ENCODE measurements at regions not wholly inside any gene's neighbourhood (a gene's known extent, or its start where the extent isn't known, plus 50 kb on each side); places are given as distances from the start of the nearest gene placed in this dataset.

- no peak for TF ChIP-seq CTCF (IDR thresholded peaks at IDR 0.05; ENCODE audit: borderline replicate concordance)
- Histone ChIP-seq H3K36me3 (no peaks in the 10 kb centered on the region), H3K9me3 (replicated peaks) (peaks cover 9% of the 10 kb centered on the region), H3K4me1 (no peaks in the 10 kb centered on the region), H3K4me3 (no peak overlapping the region), H3K27ac (replicated peaks) (no peak overlapping the region), H3K27me3 (ENCODE audit: low read depth) (no peaks in the 10 kb centered on the region)
- intact Hi-C loops (cut with micrococcal nuclease) = no loop called here
- DNase-seq = no peak
These were observed 1469.8 kb upstream of the C9orf72 start for GRCh38 chr9:29043072-29043471.

DNA sequence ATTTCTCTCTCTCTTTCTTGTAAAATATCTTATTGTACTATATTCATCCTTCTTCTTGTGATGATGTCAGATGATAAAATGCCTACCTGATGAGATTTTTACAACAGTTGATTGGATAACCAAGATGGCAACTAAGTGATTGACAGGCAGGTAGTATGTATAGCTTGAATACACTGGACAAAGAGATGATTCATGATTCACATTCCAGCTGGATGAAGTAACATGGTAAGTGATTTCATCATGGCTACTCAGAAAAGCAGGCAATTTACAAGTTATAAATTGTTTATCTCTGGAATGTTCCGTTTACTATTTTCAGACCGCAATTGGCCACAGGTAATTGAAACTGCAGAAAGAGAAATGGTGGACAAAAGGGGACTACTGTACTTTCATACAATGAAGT, 1471.7 kb upstream of the C9orf72 start:
- H3K4me1 ChIP-seq = no peaks in the 10 kb centered on the region
- H3K27me3 ChIP-seq (ENCODE audit: low read depth) = no peaks in the 10 kb centered on the region
- no peak for DNase-seq
- intact Hi-C loops (cut with micrococcal nuclease) = no loop called here
- no peak overlapping the region for H3K4me3 ChIP-seq
- no peaks in the 10 kb centered on the region for H3K36me3 ChIP-seq
- no peak for TF ChIP-seq CTCF (IDR thresholded peaks at IDR 0.05; ENCODE audit: borderline replicate concordance)
- no peak overlapping the region for H3K27ac ChIP-seq (replicated peaks)
- H3K9me3 ChIP-seq (replicated peaks) = peaks cover 14% of the 10 kb centered on the region

DNA sequence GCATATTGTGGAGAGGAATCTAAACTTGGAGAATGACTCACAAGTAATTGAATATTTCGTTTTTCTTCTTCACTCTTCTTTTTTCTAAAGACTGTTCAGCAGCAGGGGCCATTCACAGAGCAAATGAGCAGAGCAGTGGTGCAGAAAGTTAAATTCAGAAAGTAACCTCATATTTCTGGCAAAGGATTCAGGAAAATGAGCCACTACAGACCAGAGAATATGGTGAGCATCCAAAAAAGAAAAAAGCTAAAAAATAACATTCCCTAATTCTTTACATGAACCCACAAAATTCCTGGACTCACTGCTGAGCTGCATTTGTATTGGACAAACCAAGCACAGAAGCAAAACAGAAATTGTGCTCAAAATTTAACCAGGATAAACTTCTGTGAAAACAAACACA, 1486.8 kb upstream of the C9orf72 start:
- no peak for DNase-seq
- no peaks in the 10 kb centered on the region for H3K27me3 ChIP-seq (ENCODE audit: low read depth)
- peaks cover 7% of the 10 kb centered on the region for H3K9me3 ChIP-seq (replicated peaks)
- no peak for TF ChIP-seq CTCF (IDR thresholded peaks at IDR 0.05; ENCODE audit: borderline replicate concordance)
- intact Hi-C loops (cut with micrococcal nuclease) = no loop called here
- H3K27ac ChIP-seq (replicated peaks) = no peak overlapping the region
- no peaks in the 10 kb centered on the region for H3K4me1 ChIP-seq
- H3K36me3 ChIP-seq = no peaks in the 10 kb centered on the region
- H3K4me3 ChIP-seq = no peak overlapping the region

- Histone ChIP-seq H3K27ac (replicated peaks) (no peak overlapping the region), H3K9me3 (replicated peaks) (peaks cover 6% of the 10 kb centered on the region), H3K4me3 (no peak overlapping the region), H3K27me3 (ENCODE audit: low read depth) (no peaks in the 10 kb centered on the region), H3K4me1 (no peaks in the 10 kb centered on the region), H3K36me3 (no peaks in the 10 kb centered on the region)
- TF ChIP-seq CTCF (IDR thresholded peaks at IDR 0.05; ENCODE audit: borderline replicate concordance) = no peak
- intact Hi-C loops (cut with micrococcal nuclease) = no loop called here
- no peak for DNase-seq
These were observed 1489.2 kb upstream of the C9orf72 start for GRCh38 chr9:29062446-29062845.

DNA sequence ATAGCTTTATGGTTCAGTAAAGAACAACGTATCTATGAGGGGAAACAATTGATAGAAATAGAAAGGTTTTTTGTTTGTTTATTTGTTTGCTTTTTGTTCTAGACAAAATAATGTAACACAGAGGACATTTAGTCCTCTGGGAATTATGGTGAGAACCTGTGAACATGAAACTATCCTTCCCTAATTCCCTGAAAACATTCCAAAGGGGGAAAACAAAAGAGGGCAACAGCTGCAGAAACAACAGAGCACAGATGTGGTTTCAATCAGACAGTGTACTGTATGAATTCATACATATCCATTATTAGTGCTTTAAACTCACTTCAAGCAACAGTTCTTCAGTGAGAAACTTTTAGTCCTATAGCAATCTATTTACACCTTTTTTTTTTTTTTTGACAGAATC, 1489.8 kb upstream of the C9orf72 start:
- Histone ChIP-seq H3K27me3 (ENCODE audit: low read depth) (no peaks in the 10 kb centered on the region), H3K27ac (replicated peaks) (no peak overlapping the region), H3K36me3 (no peaks in the 10 kb centered on the region), H3K4me3 (no peak overlapping the region), H3K9me3 (replicated peaks) (peaks cover 4% of the 10 kb centered on the region), H3K4me1 (no peaks in the 10 kb centered on the region)
- intact Hi-C loops (cut with micrococcal nuclease) = no loop called here
- TF ChIP-seq CTCF (IDR thresholded peaks at IDR 0.05; ENCODE audit: borderline replicate concordance) = no peak
- no peak for DNase-seq

- Histone ChIP-seq H3K27me3 (ENCODE audit: low read depth) (no peaks in the 10 kb centered on the region), H3K4me3 (no peak overlapping the region), H3K27ac (replicated peaks) (no peak overlapping the region), H3K9me3 (replicated peaks) (peaks cover 4% of the 10 kb centered on the region), H3K36me3 (no peaks in the 10 kb centered on the region), H3K4me1 (no peaks in the 10 kb centered on the region)
- intact Hi-C loops (cut with micrococcal nuclease) = no loop called here
- TF ChIP-seq CTCF (IDR thresholded peaks at IDR 0.05; ENCODE audit: borderline replicate concordance) = no peak
- no peak for DNase-seq
These were observed 1492.9 kb upstream of the C9orf72 start for GRCh38 chr9:29066141-29066640.

All from left ventricle myocardium inferior (tissue), 1 donor.